Activated CD4-positive, alpha-beta T cell treated with anti-CD3 and anti-CD28 coated beads for 36 hours (primary cell): ENCODE measurements at regions not wholly inside any gene's neighbourhood (a gene's known extent, or its start where the extent isn't known, plus 50 kb on each side); places are given as distances from the start of the nearest gene placed in this dataset.

Experiments used
- ATAC-seq: fragments of 200-7000 bp; cut with Tn5 transposase; one replicate; pipeline ENCODE4 v1.10.0; 2021; ENCODE audit warnings: mild to moderate bottlenecking, moderate library complexity
- CTCF ChIA-PET: fragments of 350-600 bp; sonication (Branson Sonifier 250); formaldehyde crosslinking; loops from one replicate; lab custom pipeline; 2021; ENCODE audit warnings: antibody characterized with exemption; lab: Charles Lee
- POLR2A ChIA-PET: fragments of 350-600 bp; sonication (Branson Sonifier 250); formaldehyde crosslinking; loops from one replicate; lab custom pipeline; 2021; ENCODE audit warnings: antibody characterized with exemption, inconsistent platforms; lab: Charles Lee
- DNase-seq: peaks from one replicate; pipeline ENCODE4 v3.0.0-alpha.2; 2020
- H3K27ac Mint-ChIP-seq: one replicate; pipeline ENCODE4 v1.8.0; 2021; ENCODE audit warnings: mixed read lengths
- H3K27me3 Mint-ChIP-seq: one replicate; pipeline ENCODE4 v1.8.0; 2021; ENCODE audit warnings: mixed read lengths
- H3K36me3 Mint-ChIP-seq: one replicate; pipeline ENCODE4 v1.8.0; 2021; ENCODE audit warnings: low read depth, mixed read lengths
- H3K4me1 Mint-ChIP-seq: one replicate; pipeline ENCODE4 v1.8.0; 2021; ENCODE audit warnings: mixed read lengths
- H3K4me3 Mint-ChIP-seq: one replicate; pipeline ENCODE4 v1.8.0; 2021; ENCODE audit warnings: mild to moderate bottlenecking, moderate library complexity, mixed read lengths
- H3K9me3 Mint-ChIP-seq: one replicate; pipeline ENCODE4 v1.8.0; 2021; ENCODE audit warnings: low read depth, mixed read lengths
- intact Hi-C, 2 experiments: fragments of 100-400 bp; cut with DNase I in 1 of 2; cut with micrococcal nuclease in 1 of 2; formaldehyde crosslinking; loops; one replicate each; pipeline versions ENCODE4 v1.14.2 to v1.15.1; 2022 to 2024; cut with DNase I, micrococcal nuclease

DNA sequence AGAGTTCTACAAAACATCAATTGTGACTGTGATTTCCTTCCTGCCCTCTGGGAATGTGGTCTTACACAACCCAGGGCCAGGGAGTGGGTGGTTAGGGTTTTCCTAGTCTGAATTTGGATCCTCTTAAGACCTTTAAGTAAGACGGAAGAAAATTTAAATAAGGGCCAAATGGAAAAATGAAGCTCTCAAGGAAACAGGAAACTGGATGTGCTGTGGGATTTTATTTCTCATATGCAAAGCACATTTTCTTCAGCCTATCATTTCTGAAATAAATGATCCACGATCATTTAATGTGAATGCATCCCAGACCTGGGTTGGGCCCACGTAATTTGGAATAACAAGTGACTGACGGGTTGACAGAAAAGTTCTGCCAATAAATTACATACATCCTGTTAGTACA is 243.6 kb downstream of the CLIC5 start:
- POLR2A ChIA-PET = no interaction called here
- Mint-ChIP-seq H3K4me3 (no peak overlapping the region), H3K36me3 (no peaks in the 10 kb centered on the region), H3K4me1 (no peaks in the 10 kb centered on the region), H3K27ac (no peak overlapping the region), H3K27me3 (peaks cover 11% of the 10 kb centered on the region), H3K9me3 (peaks cover 5% of the 10 kb centered on the region)
- DNase-seq (no peak), ATAC-seq (no peak)
- intact Hi-C loops = no loop called here
- CTCF ChIA-PET = interaction anchor here (1.6 to 1.7 kb wide), 2 partner anchors 9 to 57 kb away, joined by 4 to 6 read pairs; no protein-coding TSS in a partner anchor

DNA sequence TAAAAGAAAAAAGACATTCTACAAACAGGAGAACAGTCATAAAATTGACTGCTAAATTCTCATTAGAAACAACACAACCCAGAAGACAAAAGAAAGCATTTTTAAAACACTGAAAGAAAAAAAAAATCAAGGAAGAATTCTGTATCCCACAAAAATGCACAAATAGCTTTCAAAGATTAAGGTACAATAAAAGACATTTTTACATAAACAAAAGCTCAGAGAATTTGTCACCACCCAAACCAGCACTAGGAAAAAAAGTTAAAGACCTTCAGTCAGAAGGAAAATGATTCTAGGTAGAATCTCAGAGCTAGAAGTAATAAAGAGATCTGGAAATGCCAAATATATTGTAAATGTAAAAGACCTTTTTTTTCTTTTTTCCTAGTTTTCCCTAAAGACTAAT is 252.4 kb downstream of the CLIC5 start:
- POLR2A ChIA-PET = no interaction called here
- peaks cover 17% of the 10 kb centered on the region for H3K9me3 Mint-ChIP-seq
- H3K27me3 Mint-ChIP-seq = peaks cover 14% of the 10 kb centered on the region
- ATAC-seq = no peak
- H3K4me3 Mint-ChIP-seq = no peak overlapping the region
- H3K4me1 Mint-ChIP-seq = peaks cover 9% of the 10 kb centered on the region
- H3K27ac Mint-ChIP-seq = no peak overlapping the region
- H3K36me3 Mint-ChIP-seq = peaks cover 3% of the 10 kb centered on the region
- no peak for DNase-seq
- CTCF ChIA-PET = no interaction called here
- intact Hi-C loops = no loop called here

DNA sequence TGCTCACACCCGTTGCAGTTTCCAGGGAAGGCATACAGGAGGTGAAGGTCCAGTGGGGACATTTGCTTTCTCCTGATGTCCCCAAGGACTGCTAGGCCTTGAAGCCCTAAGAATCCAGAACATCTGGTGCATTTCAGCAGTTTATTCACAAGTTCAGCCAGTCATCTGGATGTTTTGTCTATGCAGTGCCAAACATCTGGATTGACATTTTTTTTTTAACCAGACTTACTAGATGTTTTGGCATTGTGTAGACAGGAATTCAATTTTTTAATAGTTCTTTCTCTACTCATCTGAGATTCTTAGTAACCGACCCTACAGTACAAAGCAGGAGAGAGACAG is 256.2 kb downstream of the CLIC5 start:
- H3K27ac Mint-ChIP-seq = peak overlapping the region; percentile 15
- no peak overlapping the region for H3K4me3 Mint-ChIP-seq
- peaks cover 12% of the 10 kb centered on the region for H3K9me3 Mint-ChIP-seq
- ATAC-seq = no peak
- CTCF ChIA-PET = no interaction called here
- intact Hi-C loops = no loop called here
- peaks cover 3% of the 10 kb centered on the region for H3K36me3 Mint-ChIP-seq
- POLR2A ChIA-PET = no interaction called here
- peaks cover 22% of the 10 kb centered on the region for H3K27me3 Mint-ChIP-seq
- no peak for DNase-seq
- H3K4me1 Mint-ChIP-seq = peaks cover 9% of the 10 kb centered on the region

DNA sequence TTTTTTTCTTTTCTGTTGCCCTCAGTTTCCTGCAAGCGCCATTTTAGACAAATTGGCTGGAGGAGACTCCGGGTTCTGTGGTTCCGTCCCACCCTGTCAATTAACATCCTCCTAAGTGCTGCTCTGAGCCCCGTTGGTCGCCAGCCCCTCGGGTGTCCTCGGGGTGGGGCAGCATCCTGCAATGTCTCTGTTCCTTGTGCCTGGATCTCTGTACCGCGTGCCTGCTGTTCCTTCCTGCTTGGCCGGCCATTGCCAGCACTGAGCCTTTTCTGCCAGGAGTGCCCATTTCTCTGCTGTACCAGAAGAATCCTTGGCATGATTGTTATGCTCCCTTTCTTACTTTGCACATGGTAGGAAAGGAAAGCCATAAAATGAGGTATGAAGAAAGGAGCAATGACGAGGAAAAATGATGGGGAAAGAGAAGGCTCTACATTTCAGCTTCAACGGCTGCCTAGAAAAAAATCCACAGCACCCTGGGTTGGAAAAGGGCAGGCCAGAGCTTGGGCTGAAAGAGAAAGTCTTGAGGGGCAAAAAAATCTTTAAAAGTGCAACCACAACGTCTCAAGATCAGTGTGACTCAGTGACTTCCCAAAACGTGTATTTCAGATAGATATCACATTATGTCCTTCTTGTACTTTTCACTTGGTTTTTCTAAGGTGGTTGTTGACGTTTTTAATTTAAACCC is 256.7 kb downstream of the CLIC5 start:
- ChIA-PET CTCF (no interaction called here), POLR2A (no interaction called here)
- Mint-ChIP-seq H3K36me3 (peaks cover 3% of the 10 kb centered on the region), H3K9me3 (peaks cover 10% of the 10 kb centered on the region), H3K27ac (peak overlapping the region; percentile 15), H3K27me3 (peaks cover 22% of the 10 kb centered on the region), H3K4me3 (no peak overlapping the region), H3K4me1 (peaks cover 9% of the 10 kb centered on the region)
- DNase-seq (no peak), ATAC-seq (peak; percentile 49)
- intact Hi-C loops = no loop called here

- CTCF ChIA-PET = no interaction called here
- H3K27ac Mint-ChIP-seq = no peak overlapping the region
These were observed 258.1 kb downstream of the CLIC5 start for GRCh38 chr6:45757443-45758130.

GRCh38 chr6:45756606-45757005 is 259.1 kb downstream of the CLIC5 start:
- Mint-ChIP-seq H3K27ac (no peak overlapping the region), H3K4me1 (peaks cover 9% of the 10 kb centered on the region), H3K9me3 (no peaks in the 10 kb centered on the region), H3K36me3 (no peaks in the 10 kb centered on the region), H3K27me3 (peaks cover 15% of the 10 kb centered on the region), H3K4me3 (no peak overlapping the region)
- DNase-seq = no peak
- ATAC-seq = no peak
- ChIA-PET CTCF (interaction anchor here (0.6 kb wide), 1 partner anchor 653 kb away, joined by 4 read pairs; no protein-coding TSS in a partner anchor), POLR2A (no interaction called here)
- intact Hi-C loops = no loop called here

More at GRCh38 chr6:45757443-45758130, 258.1 kb downstream of the CLIC5 start:
- Mint-ChIP-seq H3K9me3 (no peaks in the 10 kb centered on the region), H3K4me1 (peaks cover 9% of the 10 kb centered on the region), H3K36me3 (no peaks in the 10 kb centered on the region), H3K27me3 (peaks cover 16% of the 10 kb centered on the region), H3K4me3 (no peak overlapping the region)
- no peak for DNase-seq
- POLR2A ChIA-PET = no interaction called here
- intact Hi-C loops = no loop called here
- no peak for ATAC-seq

- H3K27me3 Mint-ChIP-seq = peaks cover 13% of the 10 kb centered on the region
- CTCF ChIA-PET = no interaction called here
- POLR2A ChIA-PET = no interaction called here
- no peaks in the 10 kb centered on the region for H3K36me3 Mint-ChIP-seq
- H3K4me1 Mint-ChIP-seq = peaks cover 8% of the 10 kb centered on the region
- H3K9me3 Mint-ChIP-seq = no peaks in the 10 kb centered on the region
- intact Hi-C loops = no loop called here
- no peak for ATAC-seq
- DNase-seq = no peak
- H3K27ac Mint-ChIP-seq = no peak overlapping the region
- H3K4me3 Mint-ChIP-seq = no peak overlapping the region
These were observed 261.2 kb downstream of the CLIC5 start for GRCh38 chr6:45754432-45754831.

GRCh38 chr6:45746046-45746445 is 269.6 kb downstream of the CLIC5 start:
- H3K4me3 Mint-ChIP-seq = no peak overlapping the region
- ChIA-PET CTCF (no interaction called here), POLR2A (no interaction called here)
- intact Hi-C loops = no loop called here
- H3K9me3 Mint-ChIP-seq = peaks cover 7% of the 10 kb centered on the region
- no peaks in the 10 kb centered on the region for H3K36me3 Mint-ChIP-seq
- DNase-seq = no peak
- H3K4me1 Mint-ChIP-seq = peaks cover 12% of the 10 kb centered on the region
- no peak overlapping the region for H3K27ac Mint-ChIP-seq
- no peak for ATAC-seq
- H3K27me3 Mint-ChIP-seq = peaks cover 4% of the 10 kb centered on the region

DNA sequence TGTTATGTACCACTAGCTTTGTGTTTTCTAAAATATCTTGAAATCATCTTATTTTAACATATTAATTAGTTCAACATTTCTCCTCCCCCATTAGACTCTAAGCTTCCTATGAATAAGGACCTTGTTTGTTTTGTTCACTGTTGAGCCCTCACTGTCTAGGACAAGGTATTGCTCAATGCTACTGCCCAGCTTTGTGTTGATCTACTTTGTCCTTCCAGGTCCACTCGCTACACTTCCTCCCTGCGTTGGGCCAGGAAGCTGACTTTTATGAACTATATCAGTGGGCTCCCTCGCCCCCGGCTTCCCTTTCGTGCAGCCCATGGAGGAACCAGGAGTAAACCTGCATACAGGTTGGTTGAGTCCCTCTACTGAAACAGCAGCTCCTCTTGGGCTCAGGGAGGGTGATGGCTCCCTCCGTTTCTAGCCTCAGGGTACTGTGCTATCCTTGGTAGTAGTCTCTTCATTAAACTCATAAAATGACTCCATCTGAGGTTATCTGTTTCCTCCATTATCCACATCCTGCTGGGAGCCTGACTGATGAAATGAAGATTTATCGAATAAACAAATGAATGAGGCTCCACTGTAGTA is 272.5 kb downstream of the CLIC5 start:
- Mint-ChIP-seq H3K36me3 (no peaks in the 10 kb centered on the region), H3K27me3 (peaks cover 2% of the 10 kb centered on the region), H3K27ac (no peak overlapping the region), H3K9me3 (peaks cover 4% of the 10 kb centered on the region), H3K4me1 (peaks cover 20% of the 10 kb centered on the region), H3K4me3 (no peak overlapping the region)
- ChIA-PET POLR2A (interaction anchor here (0.6 kb wide), 1 partner anchor 84 kb away, joined by 4 read pairs; no protein-coding TSS in a partner anchor), CTCF (interaction anchor here (0.6 kb wide), 1 partner anchor 282 kb away, joined by 3 read pairs; no protein-coding TSS in a partner anchor)
- DNase-seq = no peak
- intact Hi-C loops = no loop called here
- ATAC-seq = no peak

GRCh38 chr6:45742591-45742990 is 273.1 kb downstream of the CLIC5 start:
- CTCF ChIA-PET = no interaction called here

GRCh38 chr6:45741437-45742171 is 274.1 kb downstream of the CLIC5 start:
- ATAC-seq (peak; percentile 47), DNase-seq (peak; percentile 35)
- no peaks in the 10 kb centered on the region for H3K36me3 Mint-ChIP-seq
- H3K27ac Mint-ChIP-seq = peak overlapping the region; percentile 22
- H3K9me3 Mint-ChIP-seq = no peaks in the 10 kb centered on the region
- POLR2A ChIA-PET = no interaction called here
- peaks cover 35% of the 10 kb centered on the region for H3K4me1 Mint-ChIP-seq
- intact Hi-C loops = no loop called here
- CTCF ChIA-PET = interaction anchor here (0.6 kb wide), 1 partner anchor 313 kb away, joined by 5 read pairs; no protein-coding TSS in a partner anchor
- H3K4me3 Mint-ChIP-seq = no peak overlapping the region
- peaks cover 2% of the 10 kb centered on the region for H3K27me3 Mint-ChIP-seq

More at GRCh38 chr6:45742591-45742990, 273.1 kb downstream of the CLIC5 start:
- H3K27ac Mint-ChIP-seq = no peak overlapping the region
- peaks cover 2% of the 10 kb centered on the region for H3K27me3 Mint-ChIP-seq
- intact Hi-C loops = no loop called here
- DNase-seq = no peak
- POLR2A ChIA-PET = interaction anchor here (0.6 kb wide), 1 partner anchor 84 kb away, joined by 4 read pairs; no protein-coding TSS in a partner anchor
- peaks cover 2% of the 10 kb centered on the region for H3K9me3 Mint-ChIP-seq
- peaks cover 26% of the 10 kb centered on the region for H3K4me1 Mint-ChIP-seq
- ATAC-seq = no peak
- H3K36me3 Mint-ChIP-seq = no peaks in the 10 kb centered on the region
- H3K4me3 Mint-ChIP-seq = no peak overlapping the region
